ENCODE measurements at regions not wholly inside any gene's neighbourhood (a gene's known extent, or its start where the extent isn't known, plus 50 kb on each side); places are given as distances from the start of the nearest gene placed in this dataset.
A peak's percentile ranks its signal among the peaks of the same experiment; 100 is the strongest.

- H3K27ac Mint-ChIP-seq (ENCODE audit: unreplicated experiment): no peak overlapping the region
- no peak overlapping the region for H3K4me3 Mint-ChIP-seq (ENCODE audit: unreplicated experiment)
- TF ChIP-seq CTCF (IDR thresholded peaks at IDR 0.05; ENCODE audit: partially characterized antibody, unreplicated experiment): no peak
- no peaks in the 10 kb centered on the region for H3K4me1 Mint-ChIP-seq (ENCODE audit: low read depth, unreplicated experiment)
- H3K36me3 Mint-ChIP-seq (ENCODE audit: unreplicated experiment): no peaks in the 10 kb centered on the region
- DNase-seq: no peak
- no peaks in the 10 kb centered on the region for H3K9me3 Mint-ChIP-seq (ENCODE audit: unreplicated experiment)
- no peaks in the 10 kb centered on the region for H3K27me3 Mint-ChIP-seq (ENCODE audit: unreplicated experiment)
Observed at GRCh38 chr14:86481104-86481503, 951.2 kb downstream of the FLRT2 start.

GRCh38 chr14:86464341-86464740 lies 934.4 kb downstream of the FLRT2 start:
- DNase-seq: no peak
- no peak overlapping the region for H3K27ac Mint-ChIP-seq (ENCODE audit: unreplicated experiment)
- peaks cover 6% of the 10 kb centered on the region for H3K4me1 Mint-ChIP-seq (ENCODE audit: low read depth, unreplicated experiment)
- TF ChIP-seq CTCF (IDR thresholded peaks at IDR 0.05; ENCODE audit: partially characterized antibody, unreplicated experiment): no peak
- no peak overlapping the region for H3K4me3 Mint-ChIP-seq (ENCODE audit: unreplicated experiment)
- peaks cover 11% of the 10 kb centered on the region for H3K36me3 Mint-ChIP-seq (ENCODE audit: unreplicated experiment)
- H3K9me3 Mint-ChIP-seq (ENCODE audit: unreplicated experiment): no peaks in the 10 kb centered on the region
- H3K27me3 Mint-ChIP-seq (ENCODE audit: unreplicated experiment): no peaks in the 10 kb centered on the region

- peaks cover 6% of the 10 kb centered on the region for H3K4me1 Mint-ChIP-seq (ENCODE audit: low read depth, unreplicated experiment)
- TF ChIP-seq CTCF (IDR thresholded peaks at IDR 0.05; ENCODE audit: partially characterized antibody, unreplicated experiment): peak; percentile 29
- H3K27ac Mint-ChIP-seq (ENCODE audit: unreplicated experiment): no peak overlapping the region
- no peaks in the 10 kb centered on the region for H3K9me3 Mint-ChIP-seq (ENCODE audit: unreplicated experiment)
- H3K27me3 Mint-ChIP-seq (ENCODE audit: unreplicated experiment): no peaks in the 10 kb centered on the region
- H3K4me3 Mint-ChIP-seq (ENCODE audit: unreplicated experiment): no peak overlapping the region
- H3K36me3 Mint-ChIP-seq (ENCODE audit: unreplicated experiment): peaks cover 11% of the 10 kb centered on the region
- DNase-seq: no peak
Observed at GRCh38 chr14:86462193-86462753, 932.3 kb downstream of the FLRT2 start.

- Mint-ChIP-seq H3K4me1 (ENCODE audit: low read depth, unreplicated experiment) (peaks cover 7% of the 10 kb centered on the region), H3K9me3 (ENCODE audit: unreplicated experiment) (no peaks in the 10 kb centered on the region), H3K4me3 (ENCODE audit: unreplicated experiment) (no peak overlapping the region), H3K27ac (ENCODE audit: unreplicated experiment) (no peak overlapping the region), H3K36me3 (ENCODE audit: unreplicated experiment) (peaks cover 7% of the 10 kb centered on the region), H3K27me3 (ENCODE audit: unreplicated experiment) (no peaks in the 10 kb centered on the region)
- no peak for TF ChIP-seq CTCF (IDR thresholded peaks at IDR 0.05; ENCODE audit: partially characterized antibody, unreplicated experiment)
- no peak for DNase-seq
Observed at GRCh38 chr14:86457481-86458135, 927.7 kb downstream of the FLRT2 start.

- no peak for TF ChIP-seq CTCF (IDR thresholded peaks at IDR 0.05; ENCODE audit: partially characterized antibody, unreplicated experiment)
- Mint-ChIP-seq H3K27me3 (ENCODE audit: unreplicated experiment) (no peaks in the 10 kb centered on the region), H3K36me3 (ENCODE audit: unreplicated experiment) (no peaks in the 10 kb centered on the region), H3K4me1 (ENCODE audit: low read depth, unreplicated experiment) (peaks cover 5% of the 10 kb centered on the region), H3K4me3 (ENCODE audit: unreplicated experiment) (no peak overlapping the region), H3K27ac (ENCODE audit: unreplicated experiment) (no peak overlapping the region), H3K9me3 (ENCODE audit: unreplicated experiment) (no peaks in the 10 kb centered on the region)
- DNase-seq: no peak
Observed at GRCh38 chr14:86450085-86450484, 920.1 kb downstream of the FLRT2 start.

Measured in glutamatergic neuron (in vitro differentiated cells).